ENCODE measurements at regions not wholly inside any gene's neighbourhood (a gene's known extent, or its start where the extent isn't known, plus 50 kb on each side); places are given as distances from the start of the nearest gene placed in this dataset.

DNA sequence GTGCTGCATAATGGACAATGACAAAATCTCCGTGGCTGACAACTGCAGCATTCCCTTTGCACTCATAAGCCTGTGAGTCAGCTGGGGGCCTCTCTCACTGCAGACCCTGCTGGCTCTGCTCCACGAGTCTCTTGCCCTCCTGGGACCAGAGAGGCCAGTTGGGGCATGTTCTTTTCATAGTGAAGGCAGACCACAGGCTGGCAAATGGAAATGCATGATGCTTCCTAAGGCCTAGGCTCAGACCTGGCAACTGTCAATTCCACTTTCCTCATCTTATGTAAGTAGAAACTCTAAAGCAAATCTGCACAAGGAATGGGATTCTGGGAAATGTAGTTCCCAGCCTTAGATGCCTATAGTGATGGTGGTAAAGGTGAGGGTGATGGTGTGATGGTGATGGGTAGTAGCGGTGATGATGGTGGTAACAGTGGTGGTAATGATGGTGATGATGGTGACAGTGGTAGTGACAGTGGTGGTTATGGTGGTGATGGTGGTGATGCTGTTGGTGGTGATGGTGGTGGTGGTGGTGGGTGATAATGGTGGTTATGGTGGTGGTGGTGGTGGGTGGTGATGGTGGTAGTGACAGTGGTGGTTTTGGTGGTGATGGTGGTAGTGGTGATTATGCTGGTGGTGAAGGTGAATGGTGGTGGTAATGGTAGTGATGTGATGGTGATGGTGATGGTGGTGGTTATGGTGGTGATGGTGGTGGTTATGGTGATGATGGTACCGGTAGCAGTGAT, 185.8 kb upstream of the ARL4C start:
- Histone ChIP-seq H3K79me2 (ENCODE audit: control insufficient read depth in 1 of 2, insufficient read depth in 2 of 2, low read length in 2 of 2) (no peaks in the 10 kb centered on the region), H3K79me1 (ENCODE audit: low read depth, low read length) (no peaks in the 10 kb centered on the region), H3K18ac (ENCODE audit: extremely low read depth, low read length) (peak overlapping the region; percentile 72), H4K20me1 (replicated peaks in 1 of 2; ENCODE audit: control insufficient read depth in 1 of 2, insufficient read depth in 2 of 2, low read length in 2 of 2) (peaks cover 0 to 4% of the 10 kb centered on the region in 2 experiments), H3K9ac (replicated peaks in 1 of 4; ENCODE audit: extremely low read depth in 1 of 4, low read depth in 3 of 4, low read length in 3 of 4) (no peak overlapping the region), H4K8ac (ENCODE audit: extremely low read depth, insufficient read depth, low read length) (0 out of 2 replicates have a peak overlapping the region, but pooled peaks have one; percentile 26), H2BK120ac (replicated peaks; ENCODE audit: low read depth, low read length) (peak overlapping the region; percentile 59), H2BK12ac (ENCODE audit: low read depth, low read length) (peak overlapping the region; percentile 99), H2BK5ac (ENCODE audit: low read depth, low read length) (peak overlapping the region; percentile 82; the same call in 1 of the 2 replicates), H2AFZ (ENCODE audit: low read length) (no peak overlapping the region), H3K9me3 (ENCODE audit: insufficient read depth in 2 of 2, low read depth in 1 of 2, low read length in 1 of 2) (peaks cover 12 to 13% of the 10 kb centered on the region in 2 experiments), H4K5ac (ENCODE audit: insufficient read length, low read depth, low read length) (peak overlapping the region; percentile 52), H3K56ac (replicated peaks; ENCODE audit: insufficient read length, low read depth, low read length) (peak overlapping the region; percentile 61), H3K14ac (ENCODE audit: insufficient read length) (no peak overlapping the region), H3K4ac (replicated peaks; ENCODE audit: insufficient read length, low read depth, low read length) (peak overlapping the region; percentile 96), H4K91ac (replicated peaks; ENCODE audit: insufficient read length, low read length) (peak overlapping the region; percentile 98), H3K23me2 (ENCODE audit: low read depth, low read length) (peaks cover 5% of the 10 kb centered on the region; the same call in 1 of the 2 replicates), H2BK15ac (ENCODE audit: low read length) (peak overlapping the region; percentile 99), H3K23ac (ENCODE audit: insufficient read length) (no peak overlapping the region), H3K4me1 (replicated peaks in 1 of 4; ENCODE audit: control insufficient read depth in 3 of 4, insufficient read depth in 4 of 4, low read length in 3 of 4) (peaks cover 3 to 22% (median 15%) of the 10 kb centered on the region in 4 experiments; a peak in 5 of 7 replicates), H3K27me3 (replicated peaks in 1 of 4; ENCODE audit: control insufficient read depth in 3 of 4, extremely low read depth in 1 of 4, insufficient read depth in 3 of 4, low read length in 3 of 4) (no peaks in the 10 kb centered on the region), H3K4me2 (ENCODE audit: insufficient read depth in 1 of 2, low read depth in 2 of 2, low read length in 2 of 2) (no peak overlapping the region; a peak in 1 of 4 replicates), H3K36me3 (ENCODE audit: control insufficient read depth in 2 of 4, insufficient read depth in 4 of 4, low read length in 3 of 4) (peaks cover 0 to 6% (median 0%) of the 10 kb centered on the region in 4 experiments; a peak in 2 of 8 replicates), H3K27ac (ENCODE audit: low read depth, low read length) (no peak overlapping the region), H3K4me3 (ENCODE audit: extremely low read depth in 1 of 4, insufficient read depth in 2 of 4, low read depth in 3 of 4, low read length in 4 of 4) (no peak overlapping the region), H2BK20ac (ENCODE audit: low read length) (peak overlapping the region; percentile 94), H2AK5ac (ENCODE audit: low read depth, low read length) (peak overlapping the region; percentile 100)
- TF ChIP-seq SUZ12 (IDR thresholded peaks at IDR 0.05; ENCODE audit: low read length) (no peak), PHF8 (conservative IDR thresholded peaks at IDR 0.05; ENCODE audit: low read depth, low read length) (no peak), ASH2L (IDR thresholded peaks at IDR 0.05; ENCODE audit: low read length) (no peak), SIX5 (IDR thresholded peaks at IDR 0.05; ENCODE audit: low read depth, low read length) (peak; percentile 49)
- no peak for FAIRE-seq
- ChIA-PET CTCF (ENCODE audit: partially characterized antibody) (interaction anchor here (0.6 to 1.6 kb wide), 2 partner anchors 13 to 199 kb away, joined by 3 to 4 read pairs; no protein-coding TSS in a partner anchor), POLR2A (ENCODE audit: partially characterized antibody) (no interaction called here)
- DNase-seq (ENCODE audit: low read depth in 1 of 2, low spot score in 2 of 2) = peak in 1 of 2 experiments; percentile 43
- 84% methylated on average over 4 of the region's 4 CpGs; no CpG with 5 or more reads in 1 of the 2 experiments for WGBS, 2 experiments (ENCODE audit: extremely low coverage in 1 of 2, insufficient coverage in 1 of 2, insufficient read length in 1 of 2, insufficient replicate concordance in 2 of 2, low coverage in 1 of 2, low lambda C conversion rate in 2 of 2, missing lambda C conversion rate in 1 of 2)
